SU-DHL-6 (cell line): ENCODE measurements at regions not wholly inside any gene's neighbourhood (a gene's known extent, or its start where the extent isn't known, plus 50 kb on each side); places are given as distances from the start of the nearest gene placed in this dataset.

ENCODE experiments used
- EZH2phosphoT487 ChIP-seq: fragments of 200-600 bp; sonication (generic), shearing (Covaris generic); conservative IDR thresholded peaks from 2 replicates; pipeline ENCODE4 v1.6.1; 2018; ENCODE audit warnings: mild to moderate bottlenecking, antibody characterized with exemption, low read length, moderate library complexity, mixed read lengths
- TF ChIP-seq, protein P1 (sequence below): fragments of 200-600 bp; sonication (generic); IDR thresholded peaks from one replicate; pipeline ENCODE4 v1.5.1; 2017; ENCODE audit warnings: antibody characterized with exemption, mild to moderate bottlenecking, low read length, moderate library complexity; ENCODE audit not compliant: insufficient read depth, poor library complexity, severe bottlenecking

DNA sequence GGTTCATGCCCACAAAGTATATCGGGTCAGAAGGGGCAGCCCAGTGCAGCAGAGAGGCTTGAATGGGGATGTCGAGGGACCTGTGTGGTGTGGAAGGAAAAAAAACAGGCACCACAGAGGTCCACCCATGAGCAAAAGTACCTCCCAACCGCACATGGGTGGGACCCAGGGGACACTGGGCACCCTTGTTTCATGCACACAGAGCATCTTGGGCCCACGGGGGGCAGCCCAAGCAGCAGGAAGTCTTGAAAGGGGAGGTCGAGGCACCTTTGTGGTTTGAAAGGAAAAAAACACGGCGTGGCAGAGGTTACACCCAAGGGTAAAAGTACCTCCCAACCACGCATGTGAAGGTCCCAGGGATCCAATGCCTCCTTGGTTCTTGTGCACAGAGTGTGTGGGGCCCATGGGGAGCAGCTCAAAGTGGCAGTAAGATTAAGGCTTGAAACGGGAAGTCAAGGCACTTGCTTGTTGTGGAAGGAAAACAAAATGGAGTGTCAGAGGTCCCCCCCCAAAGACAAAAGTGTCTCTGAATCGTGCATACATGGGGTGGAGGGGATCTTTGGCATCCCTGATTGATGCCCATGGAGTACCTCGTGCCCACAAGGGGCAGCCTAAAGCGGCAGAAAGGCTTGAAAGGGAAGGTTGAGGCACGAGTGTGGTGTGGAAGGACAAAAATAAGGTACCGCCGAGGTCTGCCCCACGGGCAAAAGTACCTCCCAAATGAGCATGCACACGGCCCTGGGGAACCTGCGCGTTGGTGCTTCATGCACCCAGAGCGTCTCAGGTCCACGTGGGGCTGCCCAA, 575.5 kb downstream of the ALG10 start:
- TF ChIP-seq, protein P1, sequence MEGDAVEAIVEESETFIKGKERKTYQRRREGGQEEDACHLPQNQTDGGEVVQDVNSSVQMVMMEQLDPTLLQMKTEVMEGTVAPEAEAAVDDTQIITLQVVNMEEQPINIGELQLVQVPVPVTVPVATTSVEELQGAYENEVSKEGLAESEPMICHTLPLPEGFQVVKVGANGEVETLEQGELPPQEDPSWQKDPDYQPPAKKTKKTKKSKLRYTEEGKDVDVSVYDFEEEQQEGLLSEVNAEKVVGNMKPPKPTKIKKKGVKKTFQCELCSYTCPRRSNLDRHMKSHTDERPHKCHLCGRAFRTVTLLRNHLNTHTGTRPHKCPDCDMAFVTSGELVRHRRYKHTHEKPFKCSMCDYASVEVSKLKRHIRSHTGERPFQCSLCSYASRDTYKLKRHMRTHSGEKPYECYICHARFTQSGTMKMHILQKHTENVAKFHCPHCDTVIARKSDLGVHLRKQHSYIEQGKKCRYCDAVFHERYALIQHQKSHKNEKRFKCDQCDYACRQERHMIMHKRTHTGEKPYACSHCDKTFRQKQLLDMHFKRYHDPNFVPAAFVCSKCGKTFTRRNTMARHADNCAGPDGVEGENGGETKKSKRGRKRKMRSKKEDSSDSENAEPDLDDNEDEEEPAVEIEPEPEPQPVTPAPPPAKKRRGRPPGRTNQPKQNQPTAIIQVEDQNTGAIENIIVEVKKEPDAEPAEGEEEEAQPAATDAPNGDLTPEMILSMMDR: no peak
- no peak for TF ChIP-seq EZH2phosphoT487
